C4-2B (cell line): ENCODE measurements at regions not wholly inside any gene's neighbourhood (a gene's known extent, or its start where the extent isn't known, plus 50 kb on each side); places are given as distances from the start of the nearest gene placed in this dataset.

Experiments
- CTCF ChIP-seq: fragments of 450-650 bp; conservative IDR thresholded peaks from 2 replicates; pipeline ENCODE4 v1.5.1; 2017; ENCODE audit warnings: mild to moderate bottlenecking
- ZFX ChIP-seq: fragments of 450-650 bp; IDR thresholded peaks from 2 replicates; pipeline ENCODE4 v1.6.1; 2017

- no peak for TF ChIP-seq CTCF
- TF ChIP-seq ZFX = no peak
Measured at GRCh38 chr13:34733721-34734120, 208.3 kb upstream of the NBEA start.
